Hepatocyte (in vitro differentiated cells): ENCODE measurements at regions not wholly inside any gene's neighbourhood (a gene's known extent, or its start where the extent isn't known, plus 50 kb on each side); places are given as distances from the start of the nearest gene placed in this dataset.

Source experiments
- DNase-seq: peaks from one replicate; pipeline ENCODE4 v3.0.0-alpha.2; 2016; ENCODE audit warnings: low spot score
- H2AFZ ChIP-seq: fragments of 200-600 bp; sonication (generic); 2 replicates; pipeline ENCODE4 v1.6.0; 2016; ENCODE audit warnings: antibody characterized with exemption, mild to moderate bottlenecking
- H3K27ac ChIP-seq: fragments of 200-600 bp; sonication (generic); 2 replicates; pipeline ENCODE4 v1.5.1; 2016; ENCODE audit warnings: mild to moderate bottlenecking
- H3K27me3 ChIP-seq: fragments of 200-600 bp; sonication (generic); 2 replicates; pipeline ENCODE4 v1.6.1; 2016
- H3K36me3 ChIP-seq: fragments of 200-600 bp; sonication (generic); replicated peaks from 2 replicates; pipeline ENCODE4 v1.5.1; 2016; ENCODE audit warnings: low read depth; ENCODE audit not compliant: insufficient read depth
- H3K4me1 ChIP-seq: fragments of 200-600 bp; sonication (generic); 2 replicates; pipeline ENCODE4 v1.5.1; 2016; ENCODE audit warnings: mild to moderate bottlenecking, moderate library complexity; ENCODE audit not compliant: insufficient read depth
- H3K4me2 ChIP-seq: fragments of 200-600 bp; sonication (generic); 2 replicates; pipeline ENCODE4 v1.6.0; 2016
- H3K4me3 ChIP-seq: fragments of 200-600 bp; sonication (generic); 2 replicates; pipeline ENCODE4 v1.5.1; 2016; ENCODE audit warnings: mild to moderate bottlenecking
- H3K79me2 ChIP-seq: fragments of 200-600 bp; sonication (generic); 2 replicates; pipeline ENCODE4 v1.6.0; 2017; ENCODE audit warnings: mild to moderate bottlenecking
- H3K9me2 ChIP-seq: fragments of 200-600 bp; sonication (generic); replicated peaks from 2 replicates; pipeline ENCODE4 v1.6.0; 2017; ENCODE audit warnings: mild to moderate bottlenecking; ENCODE audit not compliant: insufficient read depth
- H3K9me3 ChIP-seq: fragments of 200-600 bp; sonication (generic); 2 replicates; pipeline ENCODE4 v1.5.1; 2016; ENCODE audit warnings: low read depth, mild to moderate bottlenecking
- H4K20me1 ChIP-seq: fragments of 200-600 bp; sonication (generic); 2 replicates; pipeline ENCODE4 v1.6.0; 2016; ENCODE audit warnings: mild to moderate bottlenecking; ENCODE audit not compliant: insufficient read depth, poor library complexity, severe bottlenecking
- CTCF ChIP-seq: fragments of 200-600 bp; sonication (generic); IDR thresholded peaks from 2 replicates; pipeline ENCODE4 v1.5.1; 2016; ENCODE audit warnings: antibody characterized with exemption, mild to moderate bottlenecking; ENCODE audit not compliant: poor library complexity
- EZH2 ChIP-seq: fragments of 200-600 bp; sonication (generic); IDR thresholded peaks from 2 replicates; pipeline ENCODE4 v1.6.1; 2016; ENCODE audit warnings: antibody characterized with exemption, mild to moderate bottlenecking, borderline replicate concordance
- EZH2phosphoT487 ChIP-seq: fragments of 200-600 bp; sonication (generic); IDR thresholded peaks from one replicate; pipeline ENCODE4 v1.6.1; 2018; ENCODE audit warnings: antibody characterized with exemption, mild to moderate bottlenecking, low read depth, moderate library complexity; ENCODE audit not compliant: unreplicated experiment, severe bottlenecking
- WGBS: methylation state at CpG from one replicate; pipeline ENCODE4 v1.1.6; 2016; ENCODE audit warnings: low lambda C conversion rate; ENCODE audit errors: missing lambda C conversion rate; 5-methylcytosine and 5-hydroxymethylcytosine counted together

DNA sequence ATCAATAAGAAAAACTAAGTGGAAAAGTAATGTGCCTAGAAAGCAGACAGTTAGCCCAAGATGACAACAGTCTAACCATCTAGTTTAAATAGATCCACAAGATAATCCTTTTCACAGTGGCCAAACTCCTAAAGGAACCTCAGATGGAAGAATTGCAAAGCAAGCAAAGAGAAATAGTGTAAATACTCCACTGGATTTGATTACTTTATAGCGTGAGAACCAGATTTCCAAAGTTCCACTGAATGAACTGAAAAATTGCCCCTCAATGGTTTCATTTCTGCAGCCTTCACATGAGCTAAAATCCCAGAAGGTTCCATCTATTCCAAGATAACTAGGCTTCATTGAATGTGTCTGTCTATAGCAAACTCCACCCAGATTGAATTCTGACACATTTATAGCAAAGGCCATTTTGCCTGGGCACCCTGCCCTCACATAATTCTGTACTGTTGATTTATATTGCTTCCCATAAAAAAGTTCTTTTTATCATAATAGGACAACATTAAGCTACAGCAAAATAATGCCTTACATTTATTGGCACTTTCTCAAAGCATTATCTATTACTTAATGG lies 129.7 kb upstream of the THBS1 start:
- 47% methylated on average over 1 of the region's 1 CpG for WGBS
- no peak for TF ChIP-seq EZH2
- TF ChIP-seq EZH2phosphoT487, result no peak
- TF ChIP-seq CTCF, result no peak
- H3K4me3 ChIP-seq, result no peak overlapping the region
- no peaks in the 10 kb centered on the region for H3K27me3 ChIP-seq
- DNase-seq, result no peak
- H4K20me1 ChIP-seq, result no peaks in the 10 kb centered on the region
- no peaks in the 10 kb centered on the region for H3K36me3 ChIP-seq
- H3K79me2 ChIP-seq, result no peaks in the 10 kb centered on the region
- no peak overlapping the region for H2AFZ ChIP-seq
- no peaks in the 10 kb centered on the region for H3K9me2 ChIP-seq
- no peaks in the 10 kb centered on the region for H3K9me3 ChIP-seq
- H3K4me2 ChIP-seq, result no peak overlapping the region
- H3K4me1 ChIP-seq, result peaks cover 26% of the 10 kb centered on the region
- H3K27ac ChIP-seq, result peak overlapping the region; percentile 2

DNA sequence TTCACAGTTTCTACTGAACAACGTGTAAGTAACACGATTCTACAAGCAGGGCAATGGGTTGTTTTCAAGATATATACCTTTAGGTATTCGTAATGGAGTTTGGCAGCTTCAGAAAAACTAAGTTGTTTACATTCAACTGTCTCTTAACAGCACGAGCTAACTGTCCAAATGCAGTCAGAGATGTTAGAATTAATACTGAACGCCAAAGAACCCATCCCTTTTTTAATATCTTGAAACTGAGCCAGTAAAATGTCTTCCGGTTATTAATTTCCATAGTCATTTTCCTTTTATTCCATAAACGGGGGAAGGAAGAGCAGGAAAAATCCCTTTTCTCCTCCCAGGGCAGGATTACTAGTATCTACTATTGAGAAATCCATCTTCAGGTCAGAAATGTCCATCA lies 129.0 kb upstream of the THBS1 start:
- H3K4me3 ChIP-seq, result no peak overlapping the region
- no peaks in the 10 kb centered on the region for H3K9me2 ChIP-seq
- H3K79me2 ChIP-seq, result no peaks in the 10 kb centered on the region
- H3K27me3 ChIP-seq, result no peaks in the 10 kb centered on the region
- no peaks in the 10 kb centered on the region for H3K36me3 ChIP-seq
- H3K9me3 ChIP-seq, result no peaks in the 10 kb centered on the region
- H3K4me1 ChIP-seq, result peaks cover 29% of the 10 kb centered on the region
- H4K20me1 ChIP-seq, result no peaks in the 10 kb centered on the region
- no peak overlapping the region for H2AFZ ChIP-seq
- no peak for DNase-seq
- 63% methylated on average over 7 of the region's 7 CpGs for WGBS
- no peak overlapping the region for H3K27ac ChIP-seq
- TF ChIP-seq CTCF, result no peak
- H3K4me2 ChIP-seq, result no peak overlapping the region

GRCh38 chr15:39453620-39454019 lies 127.3 kb upstream of the THBS1 start:
- Histone ChIP-seq H2AFZ (no peak overlapping the region), H3K4me2 (no peak overlapping the region), H3K9me2 (no peaks in the 10 kb centered on the region), H3K27ac (peak overlapping the region; percentile 7), H3K9me3 (no peaks in the 10 kb centered on the region), H3K79me2 (no peaks in the 10 kb centered on the region), H3K4me3 (no peak overlapping the region), H3K4me1 (peaks cover 29% of the 10 kb centered on the region), H3K36me3 (no peaks in the 10 kb centered on the region), H3K27me3 (no peaks in the 10 kb centered on the region), H4K20me1 (no peaks in the 10 kb centered on the region)
- no peak for DNase-seq
- WGBS, result 36% methylated on average over 4 of the region's 4 CpGs
- TF ChIP-seq EZH2, result no peak
- TF ChIP-seq CTCF, result no peak
- TF ChIP-seq EZH2phosphoT487, result no peak
